ENCODE measurements at regions not wholly inside any gene's neighbourhood (a gene's known extent, or its start where the extent isn't known, plus 50 kb on each side); places are given as distances from the start of the nearest gene placed in this dataset.
A peak's percentile ranks its signal among the peaks of the same experiment; 100 is the strongest.

DNA sequence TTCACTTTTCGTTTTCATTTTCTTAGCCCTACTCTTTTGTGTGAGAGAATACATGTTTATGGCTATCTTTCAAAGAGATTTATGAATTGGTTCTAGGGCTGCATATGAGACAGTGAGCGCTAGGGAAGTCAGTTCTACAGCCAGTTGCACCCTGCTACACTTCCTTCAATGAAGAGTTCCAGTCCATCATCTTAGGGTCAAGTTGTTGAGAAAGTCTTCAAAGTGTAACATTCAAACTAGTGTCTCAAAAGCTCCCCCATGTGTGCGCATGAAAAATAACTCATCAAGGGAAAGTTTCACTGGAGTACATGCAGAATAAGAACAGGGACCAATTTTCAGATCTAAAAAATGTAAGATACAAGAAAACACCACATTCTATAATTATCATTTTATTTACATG lies 317.2 kb downstream of the DEPDC1B start:
- TF ChIP-seq, protein P1, sequence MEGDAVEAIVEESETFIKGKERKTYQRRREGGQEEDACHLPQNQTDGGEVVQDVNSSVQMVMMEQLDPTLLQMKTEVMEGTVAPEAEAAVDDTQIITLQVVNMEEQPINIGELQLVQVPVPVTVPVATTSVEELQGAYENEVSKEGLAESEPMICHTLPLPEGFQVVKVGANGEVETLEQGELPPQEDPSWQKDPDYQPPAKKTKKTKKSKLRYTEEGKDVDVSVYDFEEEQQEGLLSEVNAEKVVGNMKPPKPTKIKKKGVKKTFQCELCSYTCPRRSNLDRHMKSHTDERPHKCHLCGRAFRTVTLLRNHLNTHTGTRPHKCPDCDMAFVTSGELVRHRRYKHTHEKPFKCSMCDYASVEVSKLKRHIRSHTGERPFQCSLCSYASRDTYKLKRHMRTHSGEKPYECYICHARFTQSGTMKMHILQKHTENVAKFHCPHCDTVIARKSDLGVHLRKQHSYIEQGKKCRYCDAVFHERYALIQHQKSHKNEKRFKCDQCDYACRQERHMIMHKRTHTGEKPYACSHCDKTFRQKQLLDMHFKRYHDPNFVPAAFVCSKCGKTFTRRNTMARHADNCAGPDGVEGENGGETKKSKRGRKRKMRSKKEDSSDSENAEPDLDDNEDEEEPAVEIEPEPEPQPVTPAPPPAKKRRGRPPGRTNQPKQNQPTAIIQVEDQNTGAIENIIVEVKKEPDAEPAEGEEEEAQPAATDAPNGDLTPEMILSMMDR (conservative IDR thresholded peaks at IDR 0.05; ENCODE audit: low read depth, low read length) = peak; percentile 74
- peak; percentile 15 for DNase-seq (ENCODE audit: low read depth)
- H3K4me3 ChIP-seq (ENCODE audit: low read depth, low read length) = no peak overlapping the region

- no peak overlapping the region for H3K4me3 ChIP-seq (ENCODE audit: low read depth, low read length)
- TF ChIP-seq, protein P1 (conservative IDR thresholded peaks at IDR 0.05; ENCODE audit: low read depth, low read length) = no peak
- no peak for DNase-seq (ENCODE audit: low read depth)
Measured at GRCh38 chr5:60379907-60380306, 320.1 kb downstream of the DEPDC1B start.

GRCh38 chr5:60377826-60378225 lies 322.1 kb downstream of the DEPDC1B start:
- TF ChIP-seq, protein P1 (conservative IDR thresholded peaks at IDR 0.05; ENCODE audit: low read depth, low read length) = no peak
- DNase-seq (ENCODE audit: low read depth) = no peak
- H3K4me3 ChIP-seq (ENCODE audit: low read depth, low read length) = no peak overlapping the region

DNA sequence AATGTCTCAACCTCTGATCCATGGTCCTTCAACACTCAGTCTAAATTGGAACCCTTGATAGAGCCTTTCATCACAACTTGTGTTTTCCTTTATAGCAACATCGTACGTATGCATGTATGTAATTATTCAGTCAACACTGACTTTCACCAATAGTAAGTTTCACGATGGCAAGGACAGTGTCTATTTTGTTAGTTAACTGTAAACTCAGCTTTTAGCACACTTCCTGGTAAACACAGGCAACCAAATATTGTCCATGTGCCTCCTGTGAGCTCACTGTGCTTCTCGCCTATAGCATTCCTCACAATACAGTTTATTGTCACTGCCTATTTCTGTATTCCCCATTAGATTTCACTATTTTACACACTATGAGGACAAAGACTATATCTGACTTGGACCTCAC lies 323.1 kb downstream of the DEPDC1B start:
- no peak overlapping the region for H3K4me3 ChIP-seq (ENCODE audit: low read depth, low read length)
- TF ChIP-seq, protein P1 (conservative IDR thresholded peaks at IDR 0.05; ENCODE audit: low read depth, low read length) = no peak
- no peak for DNase-seq (ENCODE audit: low read depth)

GRCh38 chr5:60374409-60374808 lies 325.6 kb downstream of the DEPDC1B start:
- TF ChIP-seq, protein P1 (conservative IDR thresholded peaks at IDR 0.05; ENCODE audit: low read depth, low read length) = no peak
- no peak overlapping the region for H3K4me3 ChIP-seq (ENCODE audit: low read depth, low read length)
- no peak for DNase-seq (ENCODE audit: low read depth)

GRCh38 chr5:60372786-60373185 lies 327.2 kb downstream of the DEPDC1B start:
- peak; percentile 72 for DNase-seq (ENCODE audit: low read depth)
- TF ChIP-seq, protein P1 (conservative IDR thresholded peaks at IDR 0.05; ENCODE audit: low read depth, low read length) = no peak

DNA sequence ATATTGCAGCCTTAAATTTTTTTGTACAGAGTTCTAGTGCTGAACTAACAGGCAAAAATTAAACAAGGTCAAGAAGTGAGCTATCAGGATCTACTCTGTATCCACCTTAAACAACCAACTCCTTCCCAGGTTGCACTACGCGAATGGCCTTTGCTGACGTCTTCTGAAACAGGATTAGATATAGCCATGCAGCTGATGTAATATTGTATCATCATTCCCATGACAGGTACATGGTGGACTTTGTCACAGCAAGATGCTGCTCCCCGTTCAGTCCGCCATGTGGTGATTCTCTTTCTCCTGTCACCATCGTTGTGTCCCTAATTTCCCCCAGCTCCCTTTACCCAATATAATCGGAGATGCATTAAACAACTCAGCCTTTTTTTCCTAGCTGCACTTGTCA lies 328.9 kb downstream of the DEPDC1B start:
- no peak for DNase-seq (ENCODE audit: low read depth)
- TF ChIP-seq, protein P1 (conservative IDR thresholded peaks at IDR 0.05; ENCODE audit: low read depth, low read length) = no peak
- H3K4me3 ChIP-seq (ENCODE audit: low read depth, low read length) = no peak overlapping the region

More at GRCh38 chr5:60372786-60373185, 327.2 kb downstream of the DEPDC1B start:
- H3K4me3 ChIP-seq (ENCODE audit: low read depth, low read length) = no peak overlapping the region
